GM18508 (cell line): ENCODE measurements at regions not wholly inside any gene's neighbourhood (a gene's known extent, or its start where the extent isn't known, plus 50 kb on each side); places are given as distances from the start of the nearest gene placed in this dataset.
"Not testable (repeated sequence)": the region's sequence is repeated elsewhere in the genome, so short reads cannot be mapped to it uniquely, and the experiment has no call there.

Experiments
- ATAC-seq: cut with Tn5 transposase; IDR thresholded peaks from one replicate; pipeline ENCODE4 v1.9.1; 2021; ENCODE audit warnings: moderate number of reproducible peaks; ENCODE audit not compliant: insufficient read depth, unreplicated experiment

- no peak for ATAC-seq
These were observed 64.5 kb upstream of the SEC14L1 start for GRCh38 chr17:77076124-77076830.

GRCh38 chr17:77083531-77083930 lies 57.2 kb upstream of the SEC14L1 start:
- ATAC-seq, result no peak

GRCh38 chr17:77085926-77086432 lies 54.8 kb upstream of the SEC14L1 start:
- no peak for ATAC-seq

- no peak for ATAC-seq
These were observed 54.2 kb upstream of the SEC14L1 start for GRCh38 chr17:77086433-77087010.

GRCh38 chr17:77087650-77088454 lies 52.9 kb upstream of the SEC14L1 start:
- no peak for ATAC-seq

GRCh38 chr17:77088455-77089123 lies 52.2 kb upstream of the SEC14L1 start:
- ATAC-seq, result peak; percentile 73

- ATAC-seq, result no peak
These were observed 51.7 kb upstream of the SEC14L1 start for GRCh38 chr17:77089124-77089490.

GRCh38 chr17:77089949-77090348 lies 50.8 kb upstream of the SEC14L1 start:
- ATAC-seq, result not testable (repeated sequence)

- no peak for ATAC-seq
These were observed 50.3 kb upstream of the SEC14L1 start for GRCh38 chr17:77090476-77090875.
